OCI-M2 (cell line): ENCODE measurements at regions not wholly inside any gene's neighbourhood (a gene's known extent, or its start where the extent isn't known, plus 50 kb on each side); places are given as distances from the start of the nearest gene placed in this dataset.
"Not testable (repeated sequence)": the region's sequence is repeated elsewhere in the genome, so short reads cannot be mapped to it uniquely, and the experiment has no call there.

Experiments used
- DNase-seq: peaks from one replicate; lab custom pipeline; 2025; ENCODE audit not compliant: unreplicated experiment; lab: John Stamatoyannopoulos, UW

- no peak for DNase-seq
These were observed 105.0 kb upstream of the PRSS3 start for GRCh38 chr9:33690143-33690933.

GRCh38 chr9:33695299-33695698 lies 100.1 kb upstream of the PRSS3 start:
- DNase-seq = no peak

GRCh38 chr9:33695856-33696255 lies 99.5 kb upstream of the PRSS3 start:
- DNase-seq = no peak

GRCh38 chr9:33697171-33697570 lies 98.2 kb upstream of the PRSS3 start:
- no peak for DNase-seq

- no peak for DNase-seq
These were observed 97.1 kb upstream of the PRSS3 start for GRCh38 chr9:33698267-33698666.

GRCh38 chr9:33700940-33701339 lies 94.4 kb upstream of the PRSS3 start:
- not testable (repeated sequence) for DNase-seq

GRCh38 chr9:33703430-33704102 lies 91.8 kb upstream of the PRSS3 start:
- no peak for DNase-seq

GRCh38 chr9:33705440-33705839 lies 89.9 kb upstream of the PRSS3 start:
- not testable (repeated sequence) for DNase-seq

- DNase-seq = no peak
These were observed 86.9 kb upstream of the PRSS3 start for GRCh38 chr9:33708441-33708840.

GRCh38 chr9:33709269-33709668 lies 86.1 kb upstream of the PRSS3 start:
- DNase-seq = no peak

GRCh38 chr9:33711418-33711817 lies 83.9 kb upstream of the PRSS3 start:
- not testable (repeated sequence) for DNase-seq

- DNase-seq = no peak
These were observed 80.4 kb upstream of the PRSS3 start for GRCh38 chr9:33714989-33715388.

GRCh38 chr9:33718987-33719386 lies 76.4 kb upstream of the PRSS3 start:
- no peak for DNase-seq

- no peak for DNase-seq
These were observed 75.6 kb upstream of the PRSS3 start for GRCh38 chr9:33719581-33720374.

- peak; percentile 47 for DNase-seq
These were observed 73.5 kb upstream of the PRSS3 start for GRCh38 chr9:33721674-33722358.

- DNase-seq = no peak
These were observed 73.0 kb upstream of the PRSS3 start for GRCh38 chr9:33722359-33722675.

GRCh38 chr9:33728613-33729012 lies 66.7 kb upstream of the PRSS3 start:
- DNase-seq = no peak

- DNase-seq = no peak
These were observed 64.2 kb upstream of the PRSS3 start for GRCh38 chr9:33731142-33731541.

- no peak for DNase-seq
These were observed 63.7 kb upstream of the PRSS3 start for GRCh38 chr9:33731625-33732024.

GRCh38 chr9:33734247-33734940 lies 61.0 kb upstream of the PRSS3 start:
- not testable (repeated sequence) for DNase-seq
